ENCODE measurements at regions not wholly inside any gene's neighbourhood (a gene's known extent, or its start where the extent isn't known, plus 50 kb on each side); places are given as distances from the start of the nearest gene placed in this dataset.

DNA sequence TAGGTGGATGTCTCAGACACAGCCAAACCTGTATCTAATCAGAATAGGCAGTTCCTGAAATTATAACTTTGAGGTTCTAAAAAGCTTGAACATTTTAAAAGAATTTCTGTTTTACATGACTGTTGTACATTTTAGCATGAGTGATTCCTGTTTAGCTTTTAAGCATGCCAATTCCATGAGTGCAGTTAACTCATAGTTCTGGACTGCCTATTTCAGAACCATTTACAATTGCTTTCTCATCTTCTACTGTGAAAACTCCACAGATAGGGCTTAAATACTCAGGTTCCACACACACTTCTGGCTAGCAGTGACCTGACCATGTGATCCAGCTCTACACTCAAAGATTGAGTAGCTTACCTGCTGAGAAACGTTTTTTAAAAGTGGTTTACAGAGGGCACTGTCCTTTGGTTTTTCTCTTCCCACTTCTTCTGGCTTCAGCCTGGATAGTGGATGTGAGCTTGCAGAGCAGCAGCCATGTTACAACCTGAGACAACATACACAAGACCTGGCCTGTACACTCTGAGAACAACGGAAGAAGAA is 280.8 kb downstream of the ANKRD50 start:
- TF ChIP-seq, protein P1, sequence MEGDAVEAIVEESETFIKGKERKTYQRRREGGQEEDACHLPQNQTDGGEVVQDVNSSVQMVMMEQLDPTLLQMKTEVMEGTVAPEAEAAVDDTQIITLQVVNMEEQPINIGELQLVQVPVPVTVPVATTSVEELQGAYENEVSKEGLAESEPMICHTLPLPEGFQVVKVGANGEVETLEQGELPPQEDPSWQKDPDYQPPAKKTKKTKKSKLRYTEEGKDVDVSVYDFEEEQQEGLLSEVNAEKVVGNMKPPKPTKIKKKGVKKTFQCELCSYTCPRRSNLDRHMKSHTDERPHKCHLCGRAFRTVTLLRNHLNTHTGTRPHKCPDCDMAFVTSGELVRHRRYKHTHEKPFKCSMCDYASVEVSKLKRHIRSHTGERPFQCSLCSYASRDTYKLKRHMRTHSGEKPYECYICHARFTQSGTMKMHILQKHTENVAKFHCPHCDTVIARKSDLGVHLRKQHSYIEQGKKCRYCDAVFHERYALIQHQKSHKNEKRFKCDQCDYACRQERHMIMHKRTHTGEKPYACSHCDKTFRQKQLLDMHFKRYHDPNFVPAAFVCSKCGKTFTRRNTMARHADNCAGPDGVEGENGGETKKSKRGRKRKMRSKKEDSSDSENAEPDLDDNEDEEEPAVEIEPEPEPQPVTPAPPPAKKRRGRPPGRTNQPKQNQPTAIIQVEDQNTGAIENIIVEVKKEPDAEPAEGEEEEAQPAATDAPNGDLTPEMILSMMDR (IDR thresholded peaks at IDR 0.05): no peak
- TF ChIP-seq POLR2A (IDR thresholded peaks at IDR 0.05): no peak
- no peak for TF ChIP-seq EP300 (IDR thresholded peaks at IDR 0.05)
